ENCODE measurements at regions not wholly inside any gene's neighbourhood (a gene's known extent, or its start where the extent isn't known, plus 50 kb on each side); places are given as distances from the start of the nearest gene placed in this dataset.

DNA sequence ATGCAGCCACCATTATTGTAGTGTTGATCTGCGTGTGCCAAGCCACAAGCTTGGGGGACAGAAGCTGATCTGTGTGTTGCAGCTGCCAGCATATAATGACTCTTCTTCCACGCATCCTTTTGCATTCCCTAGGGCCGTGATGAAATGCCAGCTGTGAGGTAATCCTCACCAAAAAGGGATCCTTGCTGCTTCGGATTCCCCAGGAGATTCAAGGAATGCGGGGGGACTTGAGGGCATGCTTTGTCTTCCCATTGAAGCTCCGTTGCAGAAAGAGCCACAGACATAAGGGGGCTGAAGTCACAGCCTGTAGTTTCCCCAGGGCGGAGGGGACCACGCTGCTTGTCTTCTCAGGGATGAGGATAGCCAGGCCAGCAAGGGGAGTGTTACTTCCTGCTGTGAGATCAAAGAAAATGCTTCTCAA, 281.6 kb upstream of the FMN2 start:
- TF ChIP-seq POLR2AphosphoS5 (IDR thresholded peaks at IDR 0.05; ENCODE audit: low read depth, low read length) (no peak), SIN3A (IDR thresholded peaks at IDR 0.05; ENCODE audit: borderline replicate concordance, insufficient read depth, low read depth, low read length) (no peak)
- TF ChIP-seq, protein P1, sequence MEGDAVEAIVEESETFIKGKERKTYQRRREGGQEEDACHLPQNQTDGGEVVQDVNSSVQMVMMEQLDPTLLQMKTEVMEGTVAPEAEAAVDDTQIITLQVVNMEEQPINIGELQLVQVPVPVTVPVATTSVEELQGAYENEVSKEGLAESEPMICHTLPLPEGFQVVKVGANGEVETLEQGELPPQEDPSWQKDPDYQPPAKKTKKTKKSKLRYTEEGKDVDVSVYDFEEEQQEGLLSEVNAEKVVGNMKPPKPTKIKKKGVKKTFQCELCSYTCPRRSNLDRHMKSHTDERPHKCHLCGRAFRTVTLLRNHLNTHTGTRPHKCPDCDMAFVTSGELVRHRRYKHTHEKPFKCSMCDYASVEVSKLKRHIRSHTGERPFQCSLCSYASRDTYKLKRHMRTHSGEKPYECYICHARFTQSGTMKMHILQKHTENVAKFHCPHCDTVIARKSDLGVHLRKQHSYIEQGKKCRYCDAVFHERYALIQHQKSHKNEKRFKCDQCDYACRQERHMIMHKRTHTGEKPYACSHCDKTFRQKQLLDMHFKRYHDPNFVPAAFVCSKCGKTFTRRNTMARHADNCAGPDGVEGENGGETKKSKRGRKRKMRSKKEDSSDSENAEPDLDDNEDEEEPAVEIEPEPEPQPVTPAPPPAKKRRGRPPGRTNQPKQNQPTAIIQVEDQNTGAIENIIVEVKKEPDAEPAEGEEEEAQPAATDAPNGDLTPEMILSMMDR (IDR thresholded peaks at IDR 0.05), result no peak
